ENCODE measurements at regions not wholly inside any gene's neighbourhood (a gene's known extent, or its start where the extent isn't known, plus 50 kb on each side); places are given as distances from the start of the nearest gene placed in this dataset.

GRCh38 chr14:42190744-42191143 is 584.1 kb downstream of the LRFN5 start (continued):
- no peak for TF ChIP-seq RCOR1 (IDR thresholded peaks at IDR 0.05; ENCODE audit: low read depth, low read length)

GRCh38 chr14:42187846-42188245 is 581.2 kb downstream of the LRFN5 start:
- TF ChIP-seq SMC3 (IDR thresholded peaks at IDR 0.05) = no peak
- no peak for TF ChIP-seq RNF2 (IDR thresholded peaks at IDR 0.05; ENCODE audit: borderline replicate concordance, low read depth)
- TF ChIP-seq TFCP2L1 (CRISPR knock-in tag; IDR thresholded peaks at IDR 0.05) = no peak
- no peak for TF ChIP-seq HMGXB4 (CRISPR knock-in tag; IDR thresholded peaks at IDR 0.05; ENCODE audit: borderline replicate concordance)
- no peak for TF ChIP-seq HDAC2 (IDR thresholded peaks at IDR 0.05)
- TF ChIP-seq FOSB (CRISPR knock-in tag; IDR thresholded peaks at IDR 0.05) = no peak
- TF ChIP-seq RFX5 (IDR thresholded peaks at IDR 0.05) = no peak
- TF ChIP-seq PHF8 (IDR thresholded peaks at IDR 0.05; ENCODE audit: borderline replicate concordance, low read depth) = no peak
- Histone ChIP-seq H3K4me1 (peaks cover 9% of the 10 kb centered on the region), H3K9me3 (no peaks in the 10 kb centered on the region), H3K27ac (no peak overlapping the region), H3K4me2 (no peak overlapping the region), H3K4me3 (no peak overlapping the region)
- no peak for ATAC-seq
- DNase-seq (ENCODE audit: low read depth in 1 of 2, low spot score in 1 of 2) = no peak
- ChIA-PET POLR2A (no interaction called here), CTCF (interaction anchor here (1.4 kb wide), 1 partner anchor 25 kb away, joined by 3 read pairs; no protein-coding TSS in a partner anchor)
- no peak for FAIRE-seq

GRCh38 chr14:42185718-42186117 is 579.0 kb downstream of the LRFN5 start:
- H3K9me3 ChIP-seq = no peaks in the 10 kb centered on the region
- DNase-seq (ENCODE audit: low read depth in 1 of 2, low spot score in 1 of 2) (no peak), FAIRE-seq (no peak), ATAC-seq (no peak)
- 65% methylated on average over 2 of the region's 2 CpGs for WGBS (ENCODE audit: missing lambda C conversion rate)
- H3K27ac ChIP-seq = no peak overlapping the region
- ChIA-PET POLR2A (no interaction called here), CTCF (no interaction called here)
- no peaks in the 10 kb centered on the region for H3K4me1 ChIP-seq
- H3K4me2 ChIP-seq = no peak overlapping the region
- H3K4me3 ChIP-seq = no peak overlapping the region
- no peak for TF ChIP-seq CBX2 (IDR thresholded peaks at IDR 0.05; ENCODE audit: borderline replicate concordance, low read depth)
- TF ChIP-seq ZNF302 (CRISPR knock-in tag; IDR thresholded peaks at IDR 0.05) = no peak
- no peak for TF ChIP-seq JUNB (IDR thresholded peaks at IDR 0.05)
- TF ChIP-seq ESRRA (IDR thresholded peaks at IDR 0.05; ENCODE audit: borderline replicate concordance, low read length) = no peak
- no peak for TF ChIP-seq BCL3 (IDR thresholded peaks at IDR 0.05)
- no peak for TF ChIP-seq CHD4 (IDR thresholded peaks at IDR 0.05; ENCODE audit: borderline replicate concordance)
- no peak for TF ChIP-seq NPAS2 (CRISPR knock-in tag; IDR thresholded peaks at IDR 0.05; ENCODE audit: borderline replicate concordance)
- no peak for TF ChIP-seq REST (IDR thresholded peaks at IDR 0.05)
- TF ChIP-seq CEBPB (IDR thresholded peaks at IDR 0.05) = no peak
- TF ChIP-seq FOSL2 (IDR thresholded peaks at IDR 0.05) = no peak
- no peak for TF ChIP-seq FOSL2 (CRISPR knock-in tag; IDR thresholded peaks at IDR 0.05)
- no peak for TF ChIP-seq HOXA7 (CRISPR knock-in tag; IDR thresholded peaks at IDR 0.05)
- no peak for TF ChIP-seq ELK1 (IDR thresholded peaks at IDR 0.05; ENCODE audit: low read depth, low read length)
- no peak for TF ChIP-seq NR3C1 (IDR thresholded peaks at IDR 0.05)
- TF ChIP-seq SMC3 (IDR thresholded peaks at IDR 0.05) = no peak
- no peak for TF ChIP-seq MAZ (IDR thresholded peaks at IDR 0.05; ENCODE audit: borderline replicate concordance, low read depth, low read length)
- TF ChIP-seq KDM5A (IDR thresholded peaks at IDR 0.05) = no peak
- no peak for TF ChIP-seq CTCF (IDR thresholded peaks at IDR 0.05)
- no peak for TF ChIP-seq MAX (IDR thresholded peaks at IDR 0.05)
- TF ChIP-seq JUN (IDR thresholded peaks at IDR 0.05) = no peak
